WERI-Rb-1 (cell line): ENCODE measurements at regions not wholly inside any gene's neighbourhood (a gene's known extent, or its start where the extent isn't known, plus 50 kb on each side); places are given as distances from the start of the nearest gene placed in this dataset.

Experiments used
- DNase-seq: peaks from one replicate; pipeline ENCODE4 v3.0.0-alpha.2; 2020
- H3K27ac ChIP-seq: fragments of 250-450 bp; sonication (Bioruptor Pico); 2 replicates; pipeline ENCODE4 v1.5.1; 2020; ENCODE audit warnings: mild to moderate bottlenecking, moderate library complexity
- H3K27me3 ChIP-seq: fragments of 250-450 bp; sonication (Bioruptor Pico); 2 replicates; pipeline ENCODE4 v1.5.1; 2021; ENCODE audit warnings: mild to moderate bottlenecking, low read depth, moderate library complexity; ENCODE audit not compliant: insufficient read depth, severe bottlenecking
- H3K36me3 ChIP-seq: fragments of 250-450 bp; sonication (Bioruptor Pico); 2 replicates; pipeline ENCODE4 v1.5.1; 2020; ENCODE audit warnings: mild to moderate bottlenecking, moderate library complexity
- H3K4me3 ChIP-seq: 2 replicates; pipeline ENCODE4 v1.5.1; 2011; ENCODE audit warnings: low read depth, mild to moderate bottlenecking, control low read depth, low read length
- H3K9me3 ChIP-seq: fragments of 250-450 bp; sonication (Bioruptor Pico); 2 replicates; pipeline ENCODE4 v1.5.1; 2021; ENCODE audit warnings: mild to moderate bottlenecking, moderate library complexity; ENCODE audit not compliant: severe bottlenecking
- CTCF ChIP-seq: IDR thresholded peaks from 2 replicates; pipeline ENCODE4 v1.5.1; 2011; ENCODE audit warnings: low read depth, mild to moderate bottlenecking, control low read depth, inconsistent platforms, low read length

GRCh38 chr6:139449611-139450000, 75.2 kb upstream of the CITED2 start:
- Histone ChIP-seq H3K4me3 (no peak overlapping the region), H3K9me3 (no peaks in the 10 kb centered on the region), H3K36me3 (no peaks in the 10 kb centered on the region), H3K27me3 (no peaks in the 10 kb centered on the region), H3K27ac (no peak overlapping the region)
- no peak for DNase-seq
- TF ChIP-seq CTCF, result no peak

DNA sequence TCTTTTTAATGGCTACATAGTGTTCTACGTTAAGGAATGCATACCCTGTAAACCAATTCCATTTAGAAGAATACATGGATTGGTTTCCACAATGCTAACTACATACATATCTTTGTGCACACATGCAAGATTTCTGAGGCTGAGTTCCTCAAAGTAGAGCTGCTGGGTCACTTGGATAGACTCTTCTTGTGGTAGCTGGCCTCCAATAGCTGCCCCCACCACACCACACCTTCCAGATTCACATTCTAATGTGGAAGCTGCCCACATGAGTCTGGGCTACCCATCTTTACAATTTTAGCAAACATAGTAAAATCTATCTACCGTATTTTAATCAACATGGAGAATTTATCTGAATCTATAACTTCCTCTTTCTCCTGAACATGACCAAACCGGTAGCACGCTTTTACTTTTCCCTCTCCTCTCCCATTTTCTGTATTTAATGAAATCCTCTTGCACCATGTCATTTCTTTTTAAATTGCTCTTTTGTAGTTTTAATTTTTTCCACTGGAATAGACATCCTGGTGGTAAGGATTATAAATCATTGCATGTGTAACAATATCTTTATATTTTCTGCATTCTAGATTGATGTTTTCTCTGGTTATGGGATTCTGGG, 74.7 kb upstream of the CITED2 start:
- H3K36me3 ChIP-seq, result no peaks in the 10 kb centered on the region
- no peaks in the 10 kb centered on the region for H3K27me3 ChIP-seq
- no peak for TF ChIP-seq CTCF
- no peak overlapping the region for H3K4me3 ChIP-seq
- no peak for DNase-seq
- H3K27ac ChIP-seq, result no peak overlapping the region
- no peaks in the 10 kb centered on the region for H3K9me3 ChIP-seq

DNA sequence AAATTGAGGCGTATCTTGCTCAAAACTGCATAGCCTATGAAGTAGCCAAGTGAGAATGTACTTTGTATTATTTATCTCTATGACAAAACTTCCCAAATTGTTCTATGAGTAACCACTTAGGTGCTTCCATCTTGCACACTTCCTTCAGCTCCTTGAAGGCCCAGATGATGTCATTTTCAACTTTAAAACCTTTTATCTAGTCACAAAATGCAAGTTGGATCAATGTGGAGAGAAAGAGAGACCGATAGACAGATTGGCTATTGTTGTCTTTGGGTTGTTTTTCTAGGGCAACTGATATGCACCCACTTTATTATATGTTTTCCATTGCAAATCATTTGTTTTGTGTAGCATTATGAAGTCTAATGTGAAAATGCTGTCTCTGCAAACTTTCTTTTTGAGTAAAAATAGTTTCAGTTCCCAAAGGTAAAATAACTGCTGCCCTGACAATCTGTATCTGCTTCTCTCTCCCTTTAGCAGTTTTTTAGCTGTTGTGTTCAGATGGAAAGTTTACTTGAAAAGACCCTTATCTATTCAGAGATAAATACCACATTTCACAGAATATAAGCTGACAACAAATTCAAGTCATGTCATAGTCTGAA, 73.7 kb upstream of the CITED2 start:
- no peak for TF ChIP-seq CTCF
- Histone ChIP-seq H3K4me3 (no peak overlapping the region), H3K36me3 (no peaks in the 10 kb centered on the region), H3K27me3 (no peaks in the 10 kb centered on the region), H3K9me3 (no peaks in the 10 kb centered on the region), H3K27ac (no peak overlapping the region)
- no peak for DNase-seq

DNA sequence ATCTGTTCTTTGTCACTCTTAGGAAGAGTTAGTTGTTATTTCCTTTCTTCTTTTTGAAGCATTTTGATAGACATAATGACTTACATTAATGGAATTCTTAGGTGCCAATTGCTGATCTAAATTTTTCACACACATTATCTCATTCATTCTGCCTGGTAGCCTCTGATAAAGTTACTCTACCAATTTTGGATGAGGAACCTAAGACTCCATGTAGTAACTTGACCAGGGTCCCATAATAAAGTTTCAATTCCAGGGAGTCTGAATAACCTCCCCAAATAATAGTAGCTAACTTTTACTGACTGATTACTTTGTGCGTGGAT, 73.2 kb upstream of the CITED2 start:
- H3K4me3 ChIP-seq, result no peak overlapping the region
- no peaks in the 10 kb centered on the region for H3K36me3 ChIP-seq
- H3K27me3 ChIP-seq, result no peaks in the 10 kb centered on the region
- no peak for TF ChIP-seq CTCF
- no peaks in the 10 kb centered on the region for H3K9me3 ChIP-seq
- no peak overlapping the region for H3K27ac ChIP-seq
- no peak for DNase-seq

DNA sequence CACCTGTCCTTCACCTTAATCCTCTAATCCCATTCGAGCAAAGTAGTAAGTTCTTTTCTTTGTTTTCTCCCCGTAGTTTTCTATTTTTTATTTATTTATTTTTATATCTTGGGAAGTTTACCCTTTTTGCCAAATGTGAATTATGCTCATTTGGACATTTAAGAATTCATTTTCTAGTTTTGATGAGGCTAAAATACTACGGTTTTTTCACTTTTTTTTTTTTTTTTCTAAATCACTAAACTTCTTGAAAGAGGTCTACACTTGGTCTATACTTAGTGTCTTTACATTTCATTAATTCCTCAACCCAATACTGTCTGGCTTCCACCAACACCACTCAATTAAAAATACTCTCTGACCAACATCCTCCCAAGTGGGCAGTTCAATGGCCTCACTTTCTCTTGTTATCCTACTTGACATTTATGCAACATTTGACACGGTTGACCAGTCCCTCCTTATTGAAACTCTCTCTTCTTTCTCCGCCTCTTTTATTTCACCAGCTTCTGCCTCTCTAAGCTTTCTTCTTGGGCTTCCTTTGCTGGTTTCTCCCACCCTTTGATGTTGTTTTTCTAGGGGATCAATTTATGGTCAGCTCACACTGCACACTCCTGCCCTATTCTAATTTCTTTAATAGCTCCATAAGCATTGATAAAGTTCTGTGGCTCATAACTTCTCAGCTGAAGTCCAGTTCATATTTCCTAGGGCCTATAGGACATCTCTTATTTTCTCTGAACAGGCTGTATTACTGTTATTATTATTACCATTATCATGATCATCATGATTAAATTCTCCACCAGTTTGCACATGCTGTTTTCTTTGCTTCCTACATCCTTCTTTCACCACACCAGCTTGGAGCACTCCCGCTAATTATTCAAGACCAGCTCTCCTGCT, 72.6 kb upstream of the CITED2 start:
- Histone ChIP-seq H3K27ac (no peak overlapping the region), H3K36me3 (no peaks in the 10 kb centered on the region), H3K4me3 (no peak overlapping the region), H3K27me3 (no peaks in the 10 kb centered on the region), H3K9me3 (no peaks in the 10 kb centered on the region)
- DNase-seq, result no peak
- no peak for TF ChIP-seq CTCF
